Vagina (tissue), 2 donors: ENCODE measurements at regions not wholly inside any gene's neighbourhood (a gene's known extent, or its start where the extent isn't known, plus 50 kb on each side); places are given as distances from the start of the nearest gene placed in this dataset.

Experiments
- CTCF ChIP-seq, 3 experiments: fragments of 450-650 bp in 2 of 3; fragments of 200-600 bp in 1 of 3; sonication (generic) in 1 of 3; IDR thresholded peaks; one replicate each; pipeline ENCODE4 v1.5.1; 2017 to 2019; ENCODE audit warnings: antibody characterized with exemption in 3 of 3, mild to moderate bottlenecking in 2 of 3, moderate library complexity in 2 of 3
- POLR2A ChIP-seq, 2 donors: fragments of 450-650 bp; IDR thresholded peaks; one replicate each; pipeline ENCODE4 v1.6.1; 2017; ENCODE audit warnings: antibody characterized with exemption in 2 of 2, mild to moderate bottlenecking in 2 of 2, moderate library complexity in 2 of 2
- POLR2AphosphoS5 ChIP-seq, 2 donors: sonication (generic); formaldehyde crosslinking; IDR thresholded peaks; one replicate each; pipeline ENCODE4 v1.9.0; 2017; ENCODE audit warnings: antibody characterized with exemption in 2 of 2, mild to moderate bottlenecking in 2 of 2, low read depth in 1 of 2; ENCODE audit not compliant: insufficient read depth in 1 of 2

- no peak for TF ChIP-seq POLR2AphosphoS5 (IDR thresholded peaks at IDR 0.05; ENCODE audit: insufficient read depth in 1 of 2, low read depth in 1 of 2)
- TF ChIP-seq CTCF (IDR thresholded peaks at IDR 0.05) = no peak
- no peak for TF ChIP-seq POLR2A (IDR thresholded peaks at IDR 0.05)
Observed at GRCh38 chr3:153257673-153258351, 95.8 kb downstream of the RAP2B start.
